Hematopoietic multipotent progenitor cell treated with erythropoietin and hydrocortisone succinate and interleukin-3 and kit ligand, for 8 days (in vitro differentiated cells): ENCODE measurements at regions not wholly inside any gene's neighbourhood (a gene's known extent, or its start where the extent isn't known, plus 50 kb on each side); places are given as distances from the start of the nearest gene placed in this dataset.
"Not testable (repeated sequence)": the region's sequence is repeated elsewhere in the genome, so short reads cannot be mapped to it uniquely, and the experiment has no call there.

Experiments used
- DNase-seq: peaks from one replicate; pipeline ENCODE4 v3.0.0-alpha.2; 2015

- DNase-seq = no peak
Observed at GRCh38 chr1:204782118-204782700, 88.5 kb upstream of the NFASC start.

DNA sequence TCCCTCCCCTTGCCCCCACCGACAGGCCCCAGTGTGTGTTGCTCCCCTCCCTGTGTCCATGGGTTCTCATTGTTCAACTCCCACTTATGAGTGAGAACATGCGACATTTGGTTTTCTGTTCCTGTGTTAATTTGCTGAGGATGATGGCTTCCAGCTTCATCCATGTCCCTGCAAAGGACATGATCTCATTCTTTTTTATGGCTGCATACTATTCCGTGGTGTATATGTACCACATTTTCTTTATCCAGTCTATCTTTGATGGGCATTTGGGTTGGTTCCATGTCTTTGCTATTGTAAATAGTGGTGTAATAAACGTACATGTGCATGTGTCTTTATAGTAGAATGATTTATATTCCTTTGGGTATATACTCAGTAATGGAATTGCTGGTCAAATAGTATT is 85.6 kb upstream of the NFASC start:
- not testable (repeated sequence) for DNase-seq

DNA sequence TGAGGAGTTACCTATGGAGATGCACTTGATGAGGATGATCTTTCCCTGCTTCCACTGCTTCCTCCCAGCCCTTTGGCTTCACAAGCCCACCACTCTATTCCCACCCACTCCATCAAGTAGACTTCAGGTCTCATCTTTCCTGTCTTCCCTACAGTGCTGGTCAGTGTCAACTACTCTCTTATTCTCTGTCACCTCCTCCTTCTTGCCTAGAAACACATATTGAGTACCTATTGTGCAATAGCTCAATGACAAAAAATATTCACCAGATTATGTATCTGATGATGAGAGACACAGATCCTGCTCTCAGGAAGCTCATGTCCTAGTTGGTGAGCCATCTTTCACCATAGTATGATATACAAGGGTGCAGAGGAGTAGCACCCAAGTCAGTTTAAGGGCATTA is 82.2 kb upstream of the NFASC start:
- DNase-seq = no peak

GRCh38 chr1:204791453-204792353 is 79.0 kb upstream of the NFASC start:
- peak; percentile 73 for DNase-seq

DNA sequence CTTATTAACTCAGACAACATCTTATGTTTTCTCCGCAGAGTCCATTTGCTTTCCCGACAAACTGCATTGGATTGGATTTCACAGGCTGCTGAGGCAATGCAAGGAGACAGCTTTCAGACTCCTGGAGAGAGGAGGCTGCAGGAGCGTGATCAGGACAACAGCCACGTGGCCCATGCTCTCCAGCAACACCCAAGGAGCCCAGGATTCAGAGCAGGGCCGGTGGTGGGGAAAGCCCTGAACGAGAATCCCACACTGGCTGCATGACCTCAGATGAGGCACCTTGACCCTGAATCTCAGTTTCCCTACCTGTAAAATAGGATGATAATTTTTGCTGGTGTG is 78.3 kb upstream of the NFASC start:
- no peak for DNase-seq

- no peak for DNase-seq
Observed at GRCh38 chr1:204793259-204793914, 77.3 kb upstream of the NFASC start.

- DNase-seq = not testable (repeated sequence)
Observed at GRCh38 chr1:204796886-204797285, 73.8 kb upstream of the NFASC start.

GRCh38 chr1:204797401-204797800 is 73.3 kb upstream of the NFASC start:
- DNase-seq = no peak

- no peak for DNase-seq
Observed at GRCh38 chr1:204799630-204800029, 71.0 kb upstream of the NFASC start.

GRCh38 chr1:204801211-204801610 is 69.5 kb upstream of the NFASC start:
- DNase-seq = no peak

DNA sequence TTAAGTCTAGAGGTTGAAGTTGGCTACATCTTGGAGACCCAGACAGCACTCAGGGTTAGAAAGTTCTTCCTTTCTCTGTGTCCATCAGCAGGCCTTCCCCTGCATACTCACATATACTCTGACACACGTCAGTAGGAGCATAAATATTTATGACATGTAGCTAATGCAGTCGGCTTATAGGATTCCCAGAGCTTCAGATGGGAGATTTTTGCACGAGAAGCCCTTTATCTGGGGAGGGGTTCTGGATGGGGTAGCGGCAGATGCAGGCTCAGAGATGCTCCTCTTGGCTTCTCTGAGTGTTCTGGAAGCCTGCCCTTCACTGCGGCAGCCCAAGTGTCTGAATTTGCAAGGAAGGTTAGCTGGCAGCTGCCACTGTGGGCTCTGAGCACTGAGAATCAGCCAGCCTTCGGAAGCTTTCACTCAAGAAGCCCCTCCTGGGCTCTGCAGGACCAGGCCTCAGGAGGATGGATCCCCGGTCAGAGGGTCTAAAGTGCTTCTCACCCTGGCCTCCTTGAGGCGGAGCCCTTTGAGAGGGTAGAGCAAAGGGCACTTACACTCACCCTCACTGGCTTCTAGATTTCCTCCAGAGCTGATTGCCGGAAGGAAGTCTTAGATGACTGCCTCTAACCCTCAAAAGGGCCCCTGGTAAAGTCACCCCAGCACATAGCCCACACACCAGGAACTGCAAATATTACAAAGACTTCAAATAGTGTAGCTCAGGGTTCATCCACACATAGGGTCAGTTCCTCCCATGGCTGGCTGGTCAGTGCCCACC is 68.1 kb upstream of the NFASC start:
- DNase-seq = no peak

DNA sequence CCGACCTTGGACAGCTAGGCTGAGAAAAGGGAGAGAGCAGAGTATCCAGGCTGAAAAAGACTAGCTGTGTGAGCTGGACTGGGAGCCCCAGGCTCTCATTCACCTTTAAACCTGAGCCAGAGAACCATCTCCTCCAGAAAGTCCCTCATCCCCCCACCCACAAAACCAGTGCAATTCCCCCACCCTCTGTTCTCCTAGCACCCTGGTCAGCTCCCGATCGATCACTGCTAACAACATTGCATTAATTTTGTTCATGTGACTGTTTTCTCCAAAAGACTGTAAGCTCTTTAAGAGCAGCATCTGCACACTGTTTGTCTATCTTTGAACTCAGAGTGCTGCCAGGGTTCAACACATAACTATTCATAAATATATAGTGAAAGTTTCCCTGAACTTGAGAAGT is 67.1 kb upstream of the NFASC start:
- no peak for DNase-seq

- DNase-seq = peak; percentile 90
Observed at GRCh38 chr1:204806943-204807687, 63.5 kb upstream of the NFASC start.

- DNase-seq = no peak
Observed at GRCh38 chr1:204809488-204809887, 61.2 kb upstream of the NFASC start.

DNA sequence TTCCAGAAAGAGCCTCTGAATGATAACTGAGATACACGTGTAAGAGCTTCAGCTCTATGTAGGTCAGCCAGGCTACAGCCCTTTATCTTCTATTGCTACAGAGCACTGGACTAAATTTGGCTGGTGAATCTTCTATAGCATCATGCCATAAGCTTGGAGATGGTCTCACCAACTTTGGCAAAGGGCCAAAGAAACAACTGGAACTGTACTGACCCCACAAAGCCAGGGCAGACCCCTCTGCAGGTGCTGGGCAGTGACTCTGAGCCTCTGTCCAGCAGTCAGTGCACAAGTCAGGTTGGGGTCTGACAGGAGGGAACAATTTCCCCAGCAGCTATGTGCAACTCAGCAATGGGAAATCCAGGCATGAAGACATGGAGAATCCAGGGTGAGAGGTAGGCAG is 57.8 kb upstream of the NFASC start:
- no peak for DNase-seq

DNA sequence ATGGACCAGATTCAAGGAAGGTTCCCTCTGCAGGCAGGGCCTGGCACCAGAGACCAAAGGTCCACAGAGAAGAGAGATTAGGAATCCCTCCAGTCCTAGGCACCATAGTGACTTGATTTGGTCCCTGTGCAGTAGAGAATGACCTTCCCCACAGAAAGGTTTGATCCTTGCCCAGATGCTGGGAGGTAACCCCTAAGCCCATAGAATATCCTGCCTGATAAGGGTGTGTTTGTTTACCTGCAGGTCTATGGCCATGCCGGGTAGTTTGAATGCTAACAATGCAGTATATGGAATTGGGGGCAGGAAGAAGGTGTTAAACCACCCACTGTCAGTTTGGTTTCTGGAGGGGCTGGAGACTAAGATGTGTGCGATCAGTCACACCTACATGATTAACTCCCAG is 57.1 kb upstream of the NFASC start:
- DNase-seq = no peak

DNA sequence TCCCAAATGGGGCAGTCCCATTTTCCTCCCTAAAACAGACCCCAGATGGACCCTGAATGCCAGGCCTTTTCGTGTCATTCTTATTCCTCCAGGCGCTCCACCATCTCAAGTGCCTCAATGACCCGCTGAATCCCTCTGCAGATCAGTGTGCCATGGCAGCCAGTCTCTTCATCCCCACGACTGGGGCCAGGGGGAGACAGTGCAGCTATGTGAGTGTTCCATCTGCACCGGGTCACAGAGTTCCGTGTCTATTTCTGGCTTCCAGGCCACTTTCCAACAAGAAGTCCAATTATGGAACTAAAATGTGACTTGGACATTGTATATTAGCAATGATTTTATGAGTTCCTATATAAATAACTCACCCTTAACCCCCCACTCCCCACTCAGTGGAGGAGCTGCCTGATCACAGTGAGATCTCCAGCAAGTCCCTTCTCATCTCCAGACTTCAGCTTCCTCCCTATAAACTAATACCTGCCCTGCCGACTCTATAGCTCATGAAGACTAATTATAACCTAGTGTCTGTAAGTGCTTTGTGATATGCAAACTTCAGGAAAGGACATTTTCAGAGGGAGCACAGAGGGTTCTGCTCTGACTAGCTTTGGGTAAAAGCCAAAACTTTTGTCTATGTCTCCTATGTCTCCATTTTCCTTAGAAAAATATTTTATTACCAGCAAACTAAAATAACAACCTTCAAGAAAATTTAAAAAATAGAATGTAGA is 56.3 kb upstream of the NFASC start:
- no peak for DNase-seq

- DNase-seq = no peak
Observed at GRCh38 chr1:204817341-204817740, 53.3 kb upstream of the NFASC start.

DNA sequence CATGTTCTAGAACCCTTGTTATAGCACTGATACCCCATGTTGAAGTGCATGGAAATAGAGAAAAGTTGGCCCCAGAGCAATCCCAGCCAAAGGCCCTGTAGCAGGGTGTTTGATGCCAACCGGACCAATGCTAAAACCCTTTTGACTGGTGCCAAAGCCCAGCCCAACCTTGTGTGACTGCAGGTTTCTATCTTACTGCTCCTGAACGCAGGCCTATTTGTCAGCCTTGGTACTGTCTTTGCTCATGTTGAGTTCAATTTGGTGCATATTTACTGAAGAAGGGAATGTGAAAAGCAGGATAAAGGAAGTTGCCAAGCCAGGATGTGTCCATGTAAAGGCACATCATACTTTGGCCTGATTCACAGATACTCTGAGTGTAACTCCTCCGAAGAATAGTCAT is 51.7 kb upstream of the NFASC start:
- DNase-seq = no peak

- DNase-seq = no peak
Observed at GRCh38 chr1:204819495-204819894, 51.2 kb upstream of the NFASC start.
